ENCODE measurements at regions not wholly inside any gene's neighbourhood (a gene's known extent, or its start where the extent isn't known, plus 50 kb on each side); places are given as distances from the start of the nearest gene placed in this dataset.

- no peak for DNase-seq (ENCODE audit: low read depth)
Observed at GRCh38 chrX:22882543-22882942, 117.2 kb upstream of the DDX53 start.

DNA sequence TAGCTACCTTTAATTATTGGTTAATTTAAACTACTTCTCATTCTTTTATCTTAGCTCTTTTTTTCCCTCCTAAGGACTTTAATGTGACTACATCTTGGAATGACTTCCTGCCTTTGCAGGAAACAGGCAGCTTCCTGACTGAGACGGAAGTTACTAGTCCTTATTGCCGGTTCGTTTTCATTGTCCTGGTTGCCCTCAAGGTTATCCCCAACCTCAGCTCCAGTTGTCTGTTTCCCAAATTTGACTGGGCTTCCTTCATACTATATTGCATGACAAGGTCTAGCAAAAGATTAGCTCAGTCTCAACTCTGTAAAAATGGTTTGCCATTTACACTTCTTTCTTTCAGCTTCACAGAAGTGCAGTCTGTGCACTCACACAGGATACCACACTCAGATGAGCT is 109.9 kb upstream of the DDX53 start:
- no peak for DNase-seq (ENCODE audit: low read depth)

More at GRCh38 chrX:22882543-22882942, 117.2 kb upstream of the DDX53 start:
- H3K4me3 ChIP-seq (ENCODE audit: control insufficient read depth, low read depth, low read length): no peak overlapping the region
- no peak for TF ChIP-seq CTCF (IDR thresholded peaks at IDR 0.05; ENCODE audit: control insufficient read depth, insufficient read depth, low read depth, low read length, missing control alignments)

GRCh38 chrX:22912616-22913015 is 87.1 kb upstream of the DDX53 start:
- TF ChIP-seq CTCF (IDR thresholded peaks at IDR 0.05; ENCODE audit: control insufficient read depth, insufficient read depth, low read depth, low read length, missing control alignments): no peak

More for the DNA sequence above, 109.9 kb upstream of the DDX53 start:
- no peak overlapping the region for H3K4me3 ChIP-seq (ENCODE audit: control insufficient read depth, low read depth, low read length)
- TF ChIP-seq CTCF (IDR thresholded peaks at IDR 0.05; ENCODE audit: control insufficient read depth, insufficient read depth, low read depth, low read length, missing control alignments): no peak

GRCh38 chrX:22922961-22923360 is 76.8 kb upstream of the DDX53 start:
- no peak overlapping the region for H3K4me3 ChIP-seq (ENCODE audit: control insufficient read depth, low read depth, low read length)
- no peak for DNase-seq (ENCODE audit: low read depth)
- TF ChIP-seq CTCF (IDR thresholded peaks at IDR 0.05; ENCODE audit: control insufficient read depth, insufficient read depth, low read depth, low read length, missing control alignments): no peak

More at GRCh38 chrX:22912616-22913015, 87.1 kb upstream of the DDX53 start:
- no peak overlapping the region for H3K4me3 ChIP-seq (ENCODE audit: control insufficient read depth, low read depth, low read length)
- no peak for DNase-seq (ENCODE audit: low read depth)

GRCh38 chrX:22934640-22935039 is 65.1 kb upstream of the DDX53 start:
- TF ChIP-seq CTCF (IDR thresholded peaks at IDR 0.05; ENCODE audit: control insufficient read depth, insufficient read depth, low read depth, low read length, missing control alignments): no peak
- no peak for DNase-seq (ENCODE audit: low read depth)
- H3K4me3 ChIP-seq (ENCODE audit: control insufficient read depth, low read depth, low read length): no peak overlapping the region

DNA sequence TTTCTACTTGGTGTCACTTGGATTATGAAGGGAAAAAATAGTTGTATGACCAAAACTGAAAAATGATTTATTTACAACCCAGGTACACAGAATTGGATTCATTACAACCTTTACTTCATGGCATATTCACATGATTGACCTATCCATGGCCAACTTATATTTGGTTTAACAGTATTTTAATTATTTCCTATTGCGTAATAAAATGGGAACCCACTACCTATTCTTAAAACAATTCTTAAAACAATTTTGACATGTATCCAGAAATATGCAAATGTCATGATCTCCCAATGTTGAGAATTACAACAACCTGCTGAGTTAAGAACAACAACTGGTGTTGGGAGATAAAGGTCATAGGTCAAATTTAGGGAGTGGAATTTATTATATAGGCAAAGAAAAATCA is 54.8 kb upstream of the DDX53 start:
- DNase-seq (ENCODE audit: low read depth): no peak
- TF ChIP-seq CTCF (IDR thresholded peaks at IDR 0.05; ENCODE audit: control insufficient read depth, insufficient read depth, low read depth, low read length, missing control alignments): no peak
- H3K4me3 ChIP-seq (ENCODE audit: control insufficient read depth, low read depth, low read length): no peak overlapping the region
